ENCODE measurements at regions not wholly inside any gene's neighbourhood (a gene's known extent, or its start where the extent isn't known, plus 50 kb on each side); places are given as distances from the start of the nearest gene placed in this dataset.

DNA sequence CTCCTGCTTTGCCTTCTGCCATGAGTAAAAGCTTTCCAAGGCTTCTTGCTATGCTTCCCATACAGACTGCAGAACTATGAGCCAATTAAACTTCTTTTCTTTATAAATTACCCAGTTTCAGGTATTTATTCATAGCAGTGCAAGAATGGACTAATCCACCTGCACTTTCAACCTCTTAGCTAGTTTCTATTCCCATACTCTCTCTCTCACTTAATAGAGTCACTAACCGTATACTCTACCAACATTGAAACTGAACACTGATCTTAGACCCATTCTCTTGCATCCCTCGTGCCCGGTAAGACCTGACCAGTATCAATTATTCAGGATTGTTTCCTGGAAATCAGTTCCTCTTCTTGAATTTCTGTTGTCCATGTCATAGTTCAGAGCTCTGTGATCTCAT, 92.7 kb upstream of the TMC3 start:
- ATAC-seq (no peak), FAIRE-seq (no peak), DNase-seq (ENCODE audit: low read depth in 1 of 2, low spot score in 1 of 2) (no peak)
- Histone ChIP-seq H3K9me3 (no peaks in the 10 kb centered on the region), H3K4me1 (no peaks in the 10 kb centered on the region), H3K27ac (no peak overlapping the region), H3K4me2 (no peak overlapping the region), H3K4me3 (no peak overlapping the region)
- POLR2A ChIA-PET, result no interaction called here
- 3% methylated on average over 3 of the region's 3 CpGs for WGBS (ENCODE audit: missing lambda C conversion rate)
- CTCF ChIA-PET, result interaction anchor here (0.5 to 1.7 kb wide), 6 partner anchors 14 to 714 kb away, joined by 3 to 8 read pairs (median 4); no protein-coding TSS in a partner anchor
- TF ChIP-seq EHF (CRISPR knock-in tag; IDR thresholded peaks at IDR 0.05), result no peak
- no peak for TF ChIP-seq REST (IDR thresholded peaks at IDR 0.05)
- TF ChIP-seq JUN (IDR thresholded peaks at IDR 0.05), result no peak
- no peak for TF ChIP-seq HOXB5 (CRISPR knock-in tag; IDR thresholded peaks at IDR 0.05)

DNA sequence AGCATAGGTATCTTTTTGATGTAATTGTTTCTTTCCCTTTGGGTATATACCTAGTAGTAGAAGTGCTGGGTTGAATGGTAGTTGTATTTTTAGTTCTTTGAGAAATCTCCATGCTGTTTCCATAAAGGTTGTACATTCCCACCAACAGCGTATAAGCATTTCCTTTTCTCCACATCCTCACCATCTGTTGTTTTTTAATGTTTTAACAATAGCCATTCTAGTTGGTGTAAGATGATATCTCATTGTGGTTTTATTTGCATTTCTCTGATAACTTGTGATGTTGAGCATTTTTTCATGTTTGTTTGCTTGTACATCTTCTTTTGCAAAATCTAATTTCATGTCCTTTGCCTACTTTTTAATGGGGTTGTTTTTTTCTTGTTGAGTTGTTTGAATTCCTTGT, 80.0 kb upstream of the TMC3 start:
- no peaks in the 10 kb centered on the region for H3K4me1 ChIP-seq
- POLR2A ChIA-PET, result no interaction called here
- ATAC-seq, result no peak
- peak; percentile 36 for FAIRE-seq
- H3K4me2 ChIP-seq, result no peak overlapping the region
- H3K9me3 ChIP-seq, result peaks cover 10% of the 10 kb centered on the region; the same call in 1 of the 3 replicates
- DNase-seq (ENCODE audit: low read depth in 1 of 2, low spot score in 1 of 2), result no peak
- no peak overlapping the region for H3K4me3 ChIP-seq
- TF ChIP-seq MAZ (IDR thresholded peaks at IDR 0.05; ENCODE audit: borderline replicate concordance, low read depth, low read length), result no peak
- no peak for TF ChIP-seq MAX (IDR thresholded peaks at IDR 0.05)
- TF ChIP-seq EP300 (IDR thresholded peaks at IDR 0.05), result no peak
- no peak for TF ChIP-seq POLR2AphosphoS2 (conservative IDR thresholded peaks at IDR 0.05; ENCODE audit: low read length)
- no peak for TF ChIP-seq PHF8 (IDR thresholded peaks at IDR 0.05; ENCODE audit: borderline replicate concordance, low read depth)
- TF ChIP-seq RAD21 (conservative IDR thresholded peaks at IDR 0.05 in 1 of 2, IDR thresholded peaks at IDR 0.05 in 1 of 2), result no peak
- no peak for TF ChIP-seq FOSL2 (IDR thresholded peaks at IDR 0.05)
- no peak for TF ChIP-seq FOSL2 (CRISPR knock-in tag; IDR thresholded peaks at IDR 0.05)
- TF ChIP-seq ELK1 (IDR thresholded peaks at IDR 0.05; ENCODE audit: low read depth, low read length), result no peak
- no peak for TF ChIP-seq RFX5 (IDR thresholded peaks at IDR 0.05)
- TF ChIP-seq HOXB5 (CRISPR knock-in tag; IDR thresholded peaks at IDR 0.05), result no peak
- no peak for TF ChIP-seq RCOR1 (IDR thresholded peaks at IDR 0.05; ENCODE audit: low read depth, low read length)
- TF ChIP-seq HEYL (CRISPR knock-in tag; IDR thresholded peaks at IDR 0.05), result no peak
- TF ChIP-seq ZC3H11A (IDR thresholded peaks at IDR 0.05), result no peak
- no peak for TF ChIP-seq ZNF302 (CRISPR knock-in tag; IDR thresholded peaks at IDR 0.05)
- TF ChIP-seq TP53 (CRISPR knock-in tag; IDR thresholded peaks at IDR 0.05), result no peak
- no peak for TF ChIP-seq GATA3 (IDR thresholded peaks at IDR 0.05; ENCODE audit: borderline replicate concordance)
- no peak for TF ChIP-seq BCL3 (IDR thresholded peaks at IDR 0.05)
- TF ChIP-seq MYC (IDR thresholded peaks at IDR 0.05; ENCODE audit: borderline replicate concordance, low read length), result no peak
- TF ChIP-seq ESRRA (IDR thresholded peaks at IDR 0.05; ENCODE audit: borderline replicate concordance, low read length), result no peak
- no peak for TF ChIP-seq NFE2L2 (conservative IDR thresholded peaks at IDR 0.05; ENCODE audit: low read length)
- 49% methylated on average over 1 of the region's 1 CpG for WGBS (ENCODE audit: missing lambda C conversion rate)
- H3K27ac ChIP-seq, result no peak overlapping the region
- CTCF ChIA-PET, result no interaction called here

All from A549 (cell line).